ENCODE measurements at regions not wholly inside any gene's neighbourhood (a gene's known extent, or its start where the extent isn't known, plus 50 kb on each side); places are given as distances from the start of the nearest gene placed in this dataset.

GRCh38 chr2:56757884-56758545 is 574.2 kb downstream of the CCDC85A start:
- DNase-seq (ENCODE audit: insufficient read length) = no peak
- TF ChIP-seq TAF1 (IDR thresholded peaks at IDR 0.05; ENCODE audit: borderline replicate concordance, low read depth, low read length) (no peak), POLR2A (IDR thresholded peaks at IDR 0.05; ENCODE audit: low read depth, low read length) (no peak), POLR2AphosphoS5 (IDR thresholded peaks at IDR 0.05; ENCODE audit: low read depth, low read length) (no peak)
- no peak for FAIRE-seq

- TF ChIP-seq TAF1 (IDR thresholded peaks at IDR 0.05; ENCODE audit: borderline replicate concordance, low read depth, low read length) (no peak), POLR2AphosphoS5 (IDR thresholded peaks at IDR 0.05; ENCODE audit: low read depth, low read length) (no peak), POLR2A (IDR thresholded peaks at IDR 0.05; ENCODE audit: low read depth, low read length) (no peak)
- no peak for DNase-seq (ENCODE audit: insufficient read length)
- FAIRE-seq = no peak
Measured at GRCh38 chr2:56763683-56764082, 579.9 kb downstream of the CCDC85A start.

- FAIRE-seq (no peak), DNase-seq (ENCODE audit: insufficient read length) (no peak)
- TF ChIP-seq TAF1 (IDR thresholded peaks at IDR 0.05; ENCODE audit: borderline replicate concordance, low read depth, low read length) = no peak
- no peak for TF ChIP-seq POLR2AphosphoS5 (IDR thresholded peaks at IDR 0.05; ENCODE audit: low read depth, low read length)
- no peak for TF ChIP-seq POLR2A (IDR thresholded peaks at IDR 0.05; ENCODE audit: low read depth, low read length)
Measured at GRCh38 chr2:56768973-56769372, 585.2 kb downstream of the CCDC85A start.

- TF ChIP-seq POLR2A (IDR thresholded peaks at IDR 0.05; ENCODE audit: low read depth, low read length) (no peak), POLR2AphosphoS5 (IDR thresholded peaks at IDR 0.05; ENCODE audit: low read depth, low read length) (no peak), TAF1 (IDR thresholded peaks at IDR 0.05; ENCODE audit: borderline replicate concordance, low read depth, low read length) (no peak)
- FAIRE-seq = no peak
- no peak for DNase-seq (ENCODE audit: insufficient read length)
Measured at GRCh38 chr2:56770490-56770889, 586.7 kb downstream of the CCDC85A start.

GRCh38 chr2:56784046-56784445 is 600.3 kb downstream of the CCDC85A start:
- DNase-seq (ENCODE audit: insufficient read length) (no peak), FAIRE-seq (no peak)
- TF ChIP-seq POLR2A (IDR thresholded peaks at IDR 0.05; ENCODE audit: low read depth, low read length) (no peak), POLR2AphosphoS5 (IDR thresholded peaks at IDR 0.05; ENCODE audit: low read depth, low read length) (no peak), TAF1 (IDR thresholded peaks at IDR 0.05; ENCODE audit: borderline replicate concordance, low read depth, low read length) (no peak)

GRCh38 chr2:56801214-56801613 is 617.4 kb downstream of the CCDC85A start:
- FAIRE-seq (no peak), DNase-seq (ENCODE audit: insufficient read length) (no peak)
- TF ChIP-seq TAF1 (IDR thresholded peaks at IDR 0.05; ENCODE audit: borderline replicate concordance, low read depth, low read length) (no peak), POLR2AphosphoS5 (IDR thresholded peaks at IDR 0.05; ENCODE audit: low read depth, low read length) (no peak), POLR2A (IDR thresholded peaks at IDR 0.05; ENCODE audit: low read depth, low read length) (no peak)

GRCh38 chr2:56801770-56802169 is 618.0 kb downstream of the CCDC85A start:
- TF ChIP-seq POLR2A (IDR thresholded peaks at IDR 0.05; ENCODE audit: low read depth, low read length) = no peak
- TF ChIP-seq POLR2AphosphoS5 (IDR thresholded peaks at IDR 0.05; ENCODE audit: low read depth, low read length) = no peak
- no peak for TF ChIP-seq TAF1 (IDR thresholded peaks at IDR 0.05; ENCODE audit: borderline replicate concordance, low read depth, low read length)
- FAIRE-seq = no peak

GRCh38 chr2:56803596-56803995 is 619.8 kb downstream of the CCDC85A start:
- TF ChIP-seq TAF1 (IDR thresholded peaks at IDR 0.05; ENCODE audit: borderline replicate concordance, low read depth, low read length) = no peak
- TF ChIP-seq POLR2A (IDR thresholded peaks at IDR 0.05; ENCODE audit: low read depth, low read length) = no peak
- TF ChIP-seq POLR2AphosphoS5 (IDR thresholded peaks at IDR 0.05; ENCODE audit: low read depth, low read length) = no peak
- no peak for DNase-seq (ENCODE audit: insufficient read length)
- FAIRE-seq = no peak

More at GRCh38 chr2:56801770-56802169, 618.0 kb downstream of the CCDC85A start:
- no peak for DNase-seq (ENCODE audit: insufficient read length)

- FAIRE-seq (no peak), DNase-seq (ENCODE audit: insufficient read length) (no peak)
- TF ChIP-seq POLR2A (IDR thresholded peaks at IDR 0.05; ENCODE audit: low read depth, low read length) = no peak
Measured at GRCh38 chr2:56806924-56807323, 623.1 kb downstream of the CCDC85A start.

- no peak for FAIRE-seq
- TF ChIP-seq POLR2AphosphoS5 (IDR thresholded peaks at IDR 0.05; ENCODE audit: low read depth, low read length) = no peak
- TF ChIP-seq TAF1 (IDR thresholded peaks at IDR 0.05; ENCODE audit: borderline replicate concordance, low read depth, low read length) = no peak
- no peak for TF ChIP-seq POLR2A (IDR thresholded peaks at IDR 0.05; ENCODE audit: low read depth, low read length)
- no peak for DNase-seq (ENCODE audit: insufficient read length)
Measured at GRCh38 chr2:56807861-56808260, 624.1 kb downstream of the CCDC85A start.

GRCh38 chr2:56811401-56811800 is 627.6 kb downstream of the CCDC85A start:
- no peak for DNase-seq (ENCODE audit: insufficient read length)

GRCh38 chr2:56812432-56812831 is 628.6 kb downstream of the CCDC85A start:
- DNase-seq (ENCODE audit: insufficient read length) (no peak), FAIRE-seq (no peak)
- TF ChIP-seq POLR2A (IDR thresholded peaks at IDR 0.05; ENCODE audit: low read depth, low read length) (no peak), TAF1 (IDR thresholded peaks at IDR 0.05; ENCODE audit: borderline replicate concordance, low read depth, low read length) (no peak), POLR2AphosphoS5 (IDR thresholded peaks at IDR 0.05; ENCODE audit: low read depth, low read length) (no peak)

More at GRCh38 chr2:56811401-56811800, 627.6 kb downstream of the CCDC85A start:
- no peak for TF ChIP-seq POLR2A (IDR thresholded peaks at IDR 0.05; ENCODE audit: low read depth, low read length)
- TF ChIP-seq TAF1 (IDR thresholded peaks at IDR 0.05; ENCODE audit: borderline replicate concordance, low read depth, low read length) = no peak
- no peak for TF ChIP-seq POLR2AphosphoS5 (IDR thresholded peaks at IDR 0.05; ENCODE audit: low read depth, low read length)
- no peak for FAIRE-seq

Measured in GM12892 (cell line).